ENCODE measurements at regions not wholly inside any gene's neighbourhood (a gene's known extent, or its start where the extent isn't known, plus 50 kb on each side); places are given as distances from the start of the nearest gene placed in this dataset.

DNA sequence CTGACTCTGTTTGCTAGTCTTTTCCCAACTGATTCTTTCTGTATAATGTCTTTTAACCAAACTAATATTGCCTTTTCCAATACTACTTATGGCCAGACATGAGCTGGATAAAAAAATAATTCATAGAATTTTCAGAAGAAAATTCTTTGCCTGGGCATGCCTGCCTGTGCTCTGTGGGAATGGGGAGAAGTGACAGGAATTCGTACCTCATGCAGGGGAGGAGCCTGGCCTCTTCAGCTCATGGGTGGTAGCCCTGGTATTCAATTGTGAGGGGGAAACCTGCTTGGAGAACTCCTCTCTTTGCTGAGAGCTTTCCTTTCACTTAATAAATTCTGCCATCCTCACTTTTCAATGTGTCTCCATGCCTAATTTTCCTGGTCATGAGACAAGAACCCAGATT lies 928.8 kb downstream of the FAM181B start (continued):
- TF ChIP-seq SNAI2 (CRISPR knock-in tag; IDR thresholded peaks at IDR 0.05) = no peak
- TF ChIP-seq TCF4 (CRISPR knock-in tag; IDR thresholded peaks at IDR 0.05; ENCODE audit: borderline replicate concordance) = no peak
- TF ChIP-seq, protein P1, sequence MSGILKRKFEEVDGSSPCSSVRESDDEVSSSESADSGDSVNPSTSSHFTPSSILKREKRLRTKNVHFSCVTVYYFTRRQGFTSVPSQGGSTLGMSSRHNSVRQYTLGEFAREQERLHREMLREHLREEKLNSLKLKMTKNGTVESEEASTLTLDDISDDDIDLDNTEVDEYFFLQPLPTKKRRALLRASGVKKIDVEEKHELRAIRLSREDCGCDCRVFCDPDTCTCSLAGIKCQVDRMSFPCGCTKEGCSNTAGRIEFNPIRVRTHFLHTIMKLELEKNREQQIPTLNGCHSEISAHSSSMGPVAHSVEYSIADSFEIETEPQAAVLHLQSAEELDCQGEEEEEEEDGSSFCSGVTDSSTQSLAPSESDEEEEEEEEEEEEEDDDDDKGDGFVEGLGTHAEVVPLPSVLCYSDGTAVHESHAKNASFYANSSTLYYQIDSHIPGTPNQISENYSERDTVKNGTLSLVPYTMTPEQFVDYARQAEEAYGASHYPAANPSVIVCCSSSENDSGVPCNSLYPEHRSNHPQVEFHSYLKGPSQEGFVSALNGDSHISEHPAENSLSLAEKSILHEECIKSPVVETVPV (CRISPR knock-in tag; IDR thresholded peaks at IDR 0.05) = no peak

DNA sequence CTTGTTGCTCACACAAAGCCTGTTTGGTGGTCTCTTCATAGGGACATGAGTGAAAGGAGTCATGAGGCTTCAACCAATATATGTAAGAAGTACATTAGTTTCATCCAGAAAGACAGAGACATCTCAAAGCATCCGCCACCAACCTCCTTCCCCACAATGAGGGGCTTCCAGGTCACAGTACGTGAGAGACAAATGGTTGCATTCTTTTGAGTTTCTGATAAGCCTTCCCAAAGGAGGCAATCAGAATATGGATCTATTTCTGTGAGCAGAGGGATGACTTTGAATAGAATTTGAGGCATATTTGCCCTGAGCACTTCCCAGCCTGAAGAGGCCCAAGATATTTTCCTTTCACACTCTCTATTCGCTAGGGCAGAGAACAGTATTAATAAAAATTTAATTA lies 931.1 kb downstream of the FAM181B start:
- no peak for ATAC-seq
- TF ChIP-seq, protein P2, sequence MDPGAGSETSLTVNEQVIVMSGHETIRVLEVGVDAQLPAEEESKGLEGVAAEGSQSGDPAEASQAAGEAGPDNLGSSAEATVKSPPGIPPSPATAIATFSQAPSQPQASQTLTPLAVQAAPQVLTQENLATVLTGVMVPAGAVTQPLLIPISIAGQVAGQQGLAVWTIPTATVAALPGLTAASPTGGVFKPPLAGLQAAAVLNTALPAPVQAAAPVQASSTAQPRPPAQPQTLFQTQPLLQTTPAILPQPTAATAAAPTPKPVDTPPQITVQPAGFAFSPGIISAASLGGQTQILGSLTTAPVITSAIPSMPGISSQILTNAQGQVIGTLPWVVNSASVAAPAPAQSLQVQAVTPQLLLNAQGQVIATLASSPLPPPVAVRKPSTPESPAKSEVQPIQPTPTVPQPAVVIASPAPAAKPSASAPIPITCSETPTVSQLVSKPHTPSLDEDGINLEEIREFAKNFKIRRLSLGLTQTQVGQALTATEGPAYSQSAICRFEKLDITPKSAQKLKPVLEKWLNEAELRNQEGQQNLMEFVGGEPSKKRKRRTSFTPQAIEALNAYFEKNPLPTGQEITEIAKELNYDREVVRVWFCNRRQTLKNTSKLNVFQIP (CRISPR knock-in tag; IDR thresholded peaks at IDR 0.05; ENCODE audit: borderline replicate concordance, low read depth) = no peak
- TF ChIP-seq ZNF565 (CRISPR knock-in tag; conservative IDR thresholded peaks at IDR 0.05; ENCODE audit: low read depth) (no peak), ESRRG (CRISPR knock-in tag; IDR thresholded peaks at IDR 0.05) (no peak), CSDC2 (CRISPR knock-in tag; IDR thresholded peaks at IDR 0.05) (no peak), ZFP3 (CRISPR knock-in tag; IDR thresholded peaks at IDR 0.05) (no peak), ARNTL (CRISPR knock-in tag; IDR thresholded peaks at IDR 0.05; ENCODE audit: borderline replicate concordance, low read depth) (no peak), GLIS3 (CRISPR knock-in tag; IDR thresholded peaks at IDR 0.05) (no peak), ZFP30 (CRISPR knock-in tag; IDR thresholded peaks at IDR 0.05) (no peak), SNAI2 (CRISPR knock-in tag; IDR thresholded peaks at IDR 0.05) (no peak), ZNF8 (CRISPR knock-in tag; IDR thresholded peaks at IDR 0.05) (no peak), ISL1 (CRISPR knock-in tag; IDR thresholded peaks at IDR 0.05) (no peak)
- TF ChIP-seq, protein P3, sequence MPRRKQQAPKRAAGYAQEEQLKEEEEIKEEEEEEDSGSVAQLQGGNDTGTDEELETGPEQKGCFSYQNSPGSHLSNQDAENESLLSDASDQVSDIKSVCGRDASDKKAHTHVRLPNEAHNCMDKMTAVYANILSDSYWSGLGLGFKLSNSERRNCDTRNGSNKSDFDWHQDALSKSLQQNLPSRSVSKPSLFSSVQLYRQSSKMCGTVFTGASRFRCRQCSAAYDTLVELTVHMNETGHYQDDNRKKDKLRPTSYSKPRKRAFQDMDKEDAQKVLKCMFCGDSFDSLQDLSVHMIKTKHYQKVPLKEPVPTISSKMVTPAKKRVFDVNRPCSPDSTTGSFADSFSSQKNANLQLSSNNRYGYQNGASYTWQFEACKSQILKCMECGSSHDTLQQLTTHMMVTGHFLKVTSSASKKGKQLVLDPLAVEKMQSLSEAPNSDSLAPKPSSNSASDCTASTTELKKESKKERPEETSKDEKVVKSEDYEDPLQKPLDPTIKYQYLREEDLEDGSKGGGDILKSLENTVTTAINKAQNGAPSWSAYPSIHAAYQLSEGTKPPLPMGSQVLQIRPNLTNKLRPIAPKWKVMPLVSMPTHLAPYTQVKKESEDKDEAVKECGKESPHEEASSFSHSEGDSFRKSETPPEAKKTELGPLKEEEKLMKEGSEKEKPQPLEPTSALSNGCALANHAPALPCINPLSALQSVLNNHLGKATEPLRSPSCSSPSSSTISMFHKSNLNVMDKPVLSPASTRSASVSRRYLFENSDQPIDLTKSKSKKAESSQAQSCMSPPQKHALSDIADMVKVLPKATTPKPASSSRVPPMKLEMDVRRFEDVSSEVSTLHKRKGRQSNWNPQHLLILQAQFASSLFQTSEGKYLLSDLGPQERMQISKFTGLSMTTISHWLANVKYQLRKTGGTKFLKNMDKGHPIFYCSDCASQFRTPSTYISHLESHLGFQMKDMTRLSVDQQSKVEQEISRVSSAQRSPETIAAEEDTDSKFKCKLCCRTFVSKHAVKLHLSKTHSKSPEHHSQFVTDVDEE (CRISPR knock-in tag; IDR thresholded peaks at IDR 0.05) = no peak
- TF ChIP-seq, protein P4, sequence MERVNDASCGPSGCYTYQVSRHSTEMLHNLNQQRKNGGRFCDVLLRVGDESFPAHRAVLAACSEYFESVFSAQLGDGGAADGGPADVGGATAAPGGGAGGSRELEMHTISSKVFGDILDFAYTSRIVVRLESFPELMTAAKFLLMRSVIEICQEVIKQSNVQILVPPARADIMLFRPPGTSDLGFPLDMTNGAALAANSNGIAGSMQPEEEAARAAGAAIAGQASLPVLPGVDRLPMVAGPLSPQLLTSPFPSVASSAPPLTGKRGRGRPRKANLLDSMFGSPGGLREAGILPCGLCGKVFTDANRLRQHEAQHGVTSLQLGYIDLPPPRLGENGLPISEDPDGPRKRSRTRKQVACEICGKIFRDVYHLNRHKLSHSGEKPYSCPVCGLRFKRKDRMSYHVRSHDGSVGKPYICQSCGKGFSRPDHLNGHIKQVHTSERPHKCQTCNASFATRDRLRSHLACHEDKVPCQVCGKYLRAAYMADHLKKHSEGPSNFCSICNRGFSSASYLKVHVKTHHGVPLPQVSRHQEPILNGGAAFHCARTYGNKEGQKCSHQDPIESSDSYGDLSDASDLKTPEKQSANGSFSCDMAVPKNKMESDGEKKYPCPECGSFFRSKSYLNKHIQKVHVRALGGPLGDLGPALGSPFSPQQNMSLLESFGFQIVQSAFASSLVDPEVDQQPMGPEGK (CRISPR knock-in tag; IDR thresholded peaks at IDR 0.05; ENCODE audit: borderline replicate concordance) = no peak
- TF ChIP-seq, protein P5, sequence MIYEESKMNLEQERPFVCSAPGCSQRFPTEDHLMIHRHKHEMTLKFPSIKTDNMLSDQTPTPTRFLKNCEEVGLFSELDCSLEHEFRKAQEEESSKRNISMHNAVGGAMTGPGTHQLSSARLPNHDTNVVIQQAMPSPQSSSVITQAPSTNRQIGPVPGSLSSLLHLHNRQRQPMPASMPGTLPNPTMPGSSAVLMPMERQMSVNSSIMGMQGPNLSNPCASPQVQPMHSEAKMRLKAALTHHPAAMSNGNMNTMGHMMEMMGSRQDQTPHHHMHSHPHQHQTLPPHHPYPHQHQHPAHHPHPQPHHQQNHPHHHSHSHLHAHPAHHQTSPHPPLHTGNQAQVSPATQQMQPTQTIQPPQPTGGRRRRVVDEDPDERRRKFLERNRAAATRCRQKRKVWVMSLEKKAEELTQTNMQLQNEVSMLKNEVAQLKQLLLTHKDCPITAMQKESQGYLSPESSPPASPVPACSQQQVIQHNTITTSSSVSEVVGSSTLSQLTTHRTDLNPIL (CRISPR knock-in tag; IDR thresholded peaks at IDR 0.05; ENCODE audit: low read depth) = no peak

DNA sequence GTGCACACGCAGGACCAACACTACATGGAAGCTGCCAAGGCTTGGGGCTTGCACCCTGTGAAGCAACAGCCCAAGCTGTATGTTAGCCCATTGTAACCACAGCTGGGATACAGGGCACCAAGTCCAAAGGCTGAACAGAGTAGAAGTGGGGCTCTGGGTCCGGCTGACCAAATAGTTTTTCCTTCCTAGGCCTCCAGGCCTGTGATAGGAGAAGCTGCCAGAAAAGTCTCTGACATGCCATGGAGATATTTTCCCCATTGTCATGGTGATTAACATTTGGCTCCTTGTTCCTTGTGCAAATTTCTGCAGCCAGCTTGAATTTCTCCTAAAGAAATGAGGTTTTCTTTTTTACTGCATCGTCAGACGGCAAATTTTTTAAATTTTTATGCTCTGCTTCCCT lies 941.2 kb downstream of the FAM181B start:
- no peak for ATAC-seq
- no peak for TF ChIP-seq GLIS3 (CRISPR knock-in tag; IDR thresholded peaks at IDR 0.05)
- no peak for TF ChIP-seq ISL1 (CRISPR knock-in tag; IDR thresholded peaks at IDR 0.05)
- no peak for TF ChIP-seq RARB (CRISPR knock-in tag; IDR thresholded peaks at IDR 0.05)
- no peak for TF ChIP-seq ZNF8 (CRISPR knock-in tag; IDR thresholded peaks at IDR 0.05)
- TF ChIP-seq, protein P4 (CRISPR knock-in tag; IDR thresholded peaks at IDR 0.05; ENCODE audit: borderline replicate concordance) = no peak
- no peak for TF ChIP-seq ZC3H10 (CRISPR knock-in tag; IDR thresholded peaks at IDR 0.05)
- TF ChIP-seq SNAI2 (CRISPR knock-in tag; IDR thresholded peaks at IDR 0.05) = no peak
- TF ChIP-seq, protein P2 (CRISPR knock-in tag; IDR thresholded peaks at IDR 0.05; ENCODE audit: borderline replicate concordance, low read depth) = no peak
- TF ChIP-seq, protein P1 (CRISPR knock-in tag; IDR thresholded peaks at IDR 0.05) = no peak
- TF ChIP-seq TCF4 (CRISPR knock-in tag; IDR thresholded peaks at IDR 0.05; ENCODE audit: borderline replicate concordance) = no peak
- no peak for TF ChIP-seq TOX (CRISPR knock-in tag; IDR thresholded peaks at IDR 0.05; ENCODE audit: borderline replicate concordance)
- TF ChIP-seq BACH2 (CRISPR knock-in tag; IDR thresholded peaks at IDR 0.05; ENCODE audit: borderline replicate concordance) = no peak
- no peak for TF ChIP-seq ESRRG (CRISPR knock-in tag; IDR thresholded peaks at IDR 0.05)
- no peak for TF ChIP-seq ZFP30 (CRISPR knock-in tag; IDR thresholded peaks at IDR 0.05)
- no peak for TF ChIP-seq PPARA (CRISPR knock-in tag; IDR thresholded peaks at IDR 0.05; ENCODE audit: borderline replicate concordance)
- TF ChIP-seq ARNTL (CRISPR knock-in tag; IDR thresholded peaks at IDR 0.05; ENCODE audit: borderline replicate concordance, low read depth) = no peak
- TF ChIP-seq ZNF70 (CRISPR knock-in tag; IDR thresholded peaks at IDR 0.05) = no peak
- no peak for TF ChIP-seq CSDC2 (CRISPR knock-in tag; IDR thresholded peaks at IDR 0.05)

All from SK-N-SH treated with all-trans-retinoic acid at 6 μM for 48 hours (cell line).